HCT116 (cell line): ENCODE measurements at regions not wholly inside any gene's neighbourhood (a gene's known extent, or its start where the extent isn't known, plus 50 kb on each side); places are given as distances from the start of the nearest gene placed in this dataset.

Source experiments
- CTCF ChIP-seq, 3 experiments: fragments of 200-600 bp in 1 of 3; sonication (generic) in 1 of 3; IDR thresholded peaks in 2 of 3; conservative IDR thresholded peaks in 1 of 3; 2 replicates each; pipeline ENCODE4 v1.5.1; 2012 to 2017; ENCODE audit warnings: low read depth in 2 of 3, low read length in 2 of 3, antibody characterized with exemption in 1 of 3, borderline replicate concordance in 1 of 3, control low read depth in 1 of 3, mild to moderate bottlenecking in 1 of 3, mixed read lengths in 1 of 3, mixed run types in 1 of 3, moderate library complexity in 1 of 3; ENCODE audit not compliant: insufficient read depth in 1 of 3
- EZH2 ChIP-seq: fragments of 200-600 bp; sonication (generic); IDR thresholded peaks from 2 replicates; pipeline ENCODE4 v1.6.1; 2017; ENCODE audit warnings: antibody characterized with exemption, mixed run types
- EZH2phosphoT487 ChIP-seq: fragments of 200-600 bp; IDR thresholded peaks from 2 replicates; pipeline ENCODE4 v1.6.1; 2018; ENCODE audit warnings: antibody characterized with exemption, borderline replicate concordance
- MAX ChIP-seq: IDR thresholded peaks from 2 replicates; pipeline ENCODE4 v1.6.1; 2012
- POLR2A ChIP-seq: IDR thresholded peaks from 2 replicates; pipeline ENCODE4 v1.7.0; 2011; ENCODE audit warnings: borderline replicate concordance; ENCODE audit not compliant: insufficient read depth, insufficient read length; ENCODE audit errors: extremely low read depth
- POLR2AphosphoS5 ChIP-seq: IDR thresholded peaks from 2 replicates; pipeline ENCODE4 v1.6.1; 2011; ENCODE audit warnings: mild to moderate bottlenecking, low read depth, low read length, moderate library complexity
- RAD21 ChIP-seq: IDR thresholded peaks from 2 replicates; pipeline ENCODE4 v1.6.1; 2012; ENCODE audit warnings: low read depth, mild to moderate bottlenecking
- REST ChIP-seq: IDR thresholded peaks from 2 replicates; pipeline ENCODE4 v1.6.1; 2012; ENCODE audit warnings: low read depth
- YY1 ChIP-seq: IDR thresholded peaks from 2 replicates; pipeline ENCODE4 v1.6.1; 2011; ENCODE audit warnings: low read length, low read depth, moderate library complexity, mild to moderate bottlenecking; ENCODE audit not compliant: insufficient replicate concordance; ENCODE audit errors: extremely low read depth
- ZBTB33 ChIP-seq: IDR thresholded peaks from 2 replicates; pipeline ENCODE4 v1.6.1; 2011; ENCODE audit warnings: mild to moderate bottlenecking, low read length, moderate library complexity; ENCODE audit not compliant: insufficient replicate concordance; ENCODE audit errors: extremely low read depth
- ZNF274 ChIP-seq: fragments of 200-500 bp; sonication (Bioruptor generic); IDR thresholded peaks from 2 replicates; pipeline ENCODE4 v1.6.1; 2014; ENCODE audit warnings: mild to moderate bottlenecking, low read depth, low read length, inconsistent platforms

- TF ChIP-seq EZH2 (no peak), POLR2A (no peak), CTCF (IDR thresholded peaks at IDR 0.05 in 2 of 3, conservative IDR thresholded peaks at IDR 0.05 in 1 of 3; ENCODE audit: borderline replicate concordance in 1 of 3, insufficient read depth in 1 of 3, low read depth in 2 of 3, low read length in 2 of 3) (no peak), ZNF274 (no peak), MAX (no peak), RAD21 (no peak), POLR2AphosphoS5 (no peak), YY1 (no peak), REST (no peak), EZH2phosphoT487 (no peak), ZBTB33 (no peak)
Observed at GRCh38 chr11:43602670-43603069, 77.9 kb upstream of the HSD17B12 start.
